ENCODE measurements at regions not wholly inside any gene's neighbourhood (a gene's known extent, or its start where the extent isn't known, plus 50 kb on each side); places are given as distances from the start of the nearest gene placed in this dataset.

GRCh38 chr14:81931828-81932227, 398.2 kb upstream of the SEL1L start:
- Mint-ChIP-seq H3K4me1 (ENCODE audit: low read depth) (no peaks in the 10 kb centered on the region), H3K4me3 (no peak overlapping the region), H3K27ac (no peak overlapping the region), H3K36me3 (ENCODE audit: low read depth) (no peaks in the 10 kb centered on the region), H3K27me3 (no peaks in the 10 kb centered on the region), H3K9me3 (peaks cover 7% of the 10 kb centered on the region)
- Histone ChIP-seq H3K4me1 (ENCODE audit: insufficient read depth, low read length) (no peaks in the 10 kb centered on the region), H3K27me3 (ENCODE audit: control insufficient read depth in 1 of 2, insufficient read depth in 2 of 2, low read length in 2 of 2) (no peaks in the 10 kb centered on the region), H3K36me3 (ENCODE audit: insufficient read depth, low read length) (no peaks in the 10 kb centered on the region), H3K4me3 (ENCODE audit: low read length) (no peak overlapping the region), H3K9me3 (ENCODE audit: control insufficient read depth in 1 of 2, insufficient read depth in 1 of 2, low read length in 2 of 2) (no peaks in the 10 kb centered on the region), H3K27ac (ENCODE audit: low read depth in 1 of 2, low read length in 2 of 2) (no peak overlapping the region)
- DNase-seq (no peak), ATAC-seq (ENCODE audit: poor library complexity) (no peak)
- TF ChIP-seq CTCF (IDR thresholded peaks at IDR 0.05) = no peak
- POLR2A ChIA-PET = no interaction called here
- CTCF ChIA-PET = no interaction called here
- intact Hi-C loops (cut with DNase I, micrococcal nuclease) = no loop called here

DNA sequence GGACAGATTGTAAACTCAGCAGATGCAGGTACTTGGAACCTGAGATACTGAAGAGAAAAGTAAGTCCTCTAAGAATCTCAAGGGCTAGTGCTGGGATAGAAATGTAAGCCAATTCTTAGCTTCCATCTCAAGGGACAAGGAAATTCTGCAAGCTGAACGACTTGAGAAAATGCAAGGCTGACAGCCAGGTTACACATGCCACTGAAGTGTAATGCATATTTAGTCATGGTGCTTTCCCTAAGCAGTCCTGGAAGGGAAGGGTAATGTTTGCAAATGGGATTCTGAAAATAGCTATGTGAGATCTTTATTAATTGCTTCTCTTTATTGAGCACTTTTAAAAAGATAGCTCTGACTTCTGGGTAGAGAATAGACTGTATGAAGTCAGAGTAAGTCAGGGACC, 402.7 kb upstream of the SEL1L start:
- Histone ChIP-seq H3K27me3 (ENCODE audit: control insufficient read depth in 1 of 2, insufficient read depth in 2 of 2, low read length in 2 of 2) (no peaks in the 10 kb centered on the region), H3K27ac (ENCODE audit: low read depth in 1 of 2, low read length in 2 of 2) (no peak overlapping the region), H3K4me3 (ENCODE audit: low read length) (no peak overlapping the region), H3K4me1 (ENCODE audit: insufficient read depth, low read length) (no peaks in the 10 kb centered on the region), H3K9me3 (ENCODE audit: control insufficient read depth in 1 of 2, insufficient read depth in 1 of 2, low read length in 2 of 2) (no peaks in the 10 kb centered on the region), H3K36me3 (ENCODE audit: insufficient read depth, low read length) (no peaks in the 10 kb centered on the region)
- no peaks in the 10 kb centered on the region for H3K4me1 Mint-ChIP-seq (ENCODE audit: low read depth)
- H3K27me3 Mint-ChIP-seq = no peaks in the 10 kb centered on the region
- no peak overlapping the region for H3K27ac Mint-ChIP-seq
- intact Hi-C loops (cut with DNase I, micrococcal nuclease) = no loop called here
- no peak for ATAC-seq (ENCODE audit: poor library complexity)
- TF ChIP-seq CTCF (IDR thresholded peaks at IDR 0.05) = no peak
- no peaks in the 10 kb centered on the region for H3K36me3 Mint-ChIP-seq (ENCODE audit: low read depth)
- no peak overlapping the region for H3K4me3 Mint-ChIP-seq
- CTCF ChIA-PET = no interaction called here
- H3K9me3 Mint-ChIP-seq = peaks cover 5% of the 10 kb centered on the region
- POLR2A ChIA-PET = no interaction called here
- DNase-seq = no peak

- no peaks in the 10 kb centered on the region for H3K4me1 Mint-ChIP-seq (ENCODE audit: low read depth)
Observed at GRCh38 chr14:81936902-81937301, 403.2 kb upstream of the SEL1L start.

More at GRCh38 chr14:81936902-81937301, 403.2 kb upstream of the SEL1L start:
- ATAC-seq (ENCODE audit: poor library complexity) (no peak), DNase-seq (no peak)
- Mint-ChIP-seq H3K36me3 (ENCODE audit: low read depth) (no peaks in the 10 kb centered on the region), H3K4me3 (no peak overlapping the region), H3K27me3 (no peaks in the 10 kb centered on the region), H3K9me3 (peaks cover 5% of the 10 kb centered on the region), H3K27ac (no peak overlapping the region)
- POLR2A ChIA-PET = no interaction called here
- CTCF ChIA-PET = no interaction called here
- H3K9me3 ChIP-seq (ENCODE audit: control insufficient read depth in 1 of 2, insufficient read depth in 1 of 2, low read length in 2 of 2) = no peaks in the 10 kb centered on the region
- no peak overlapping the region for H3K4me3 ChIP-seq (ENCODE audit: low read length)
- H3K36me3 ChIP-seq (ENCODE audit: insufficient read depth, low read length) = no peaks in the 10 kb centered on the region
- no peak overlapping the region for H3K27ac ChIP-seq (ENCODE audit: low read depth in 1 of 2, low read length in 2 of 2)
- no peaks in the 10 kb centered on the region for H3K27me3 ChIP-seq (ENCODE audit: control insufficient read depth in 1 of 2, insufficient read depth in 2 of 2, low read length in 2 of 2)
- no peaks in the 10 kb centered on the region for H3K4me1 ChIP-seq (ENCODE audit: insufficient read depth, low read length)
- TF ChIP-seq CTCF (IDR thresholded peaks at IDR 0.05) = no peak
- intact Hi-C loops (cut with DNase I, micrococcal nuclease) = no loop called here

All from CD4-positive, alpha-beta T cell (primary cell).